Mucosa of gallbladder (tissue), 1 donor: ENCODE measurements at regions not wholly inside any gene's neighbourhood (a gene's known extent, or its start where the extent isn't known, plus 50 kb on each side); places are given as distances from the start of the nearest gene placed in this dataset.
A peak's percentile ranks its signal among the peaks of the same experiment; 100 is the strongest.

Experiments used
- DNase-seq: peaks from one replicate; pipeline ENCODE4 v3.0.0-alpha.2; 2020; ENCODE audit warnings: low spot score
- donor health status: DM: no; HTN: no; CAD: no.

DNA sequence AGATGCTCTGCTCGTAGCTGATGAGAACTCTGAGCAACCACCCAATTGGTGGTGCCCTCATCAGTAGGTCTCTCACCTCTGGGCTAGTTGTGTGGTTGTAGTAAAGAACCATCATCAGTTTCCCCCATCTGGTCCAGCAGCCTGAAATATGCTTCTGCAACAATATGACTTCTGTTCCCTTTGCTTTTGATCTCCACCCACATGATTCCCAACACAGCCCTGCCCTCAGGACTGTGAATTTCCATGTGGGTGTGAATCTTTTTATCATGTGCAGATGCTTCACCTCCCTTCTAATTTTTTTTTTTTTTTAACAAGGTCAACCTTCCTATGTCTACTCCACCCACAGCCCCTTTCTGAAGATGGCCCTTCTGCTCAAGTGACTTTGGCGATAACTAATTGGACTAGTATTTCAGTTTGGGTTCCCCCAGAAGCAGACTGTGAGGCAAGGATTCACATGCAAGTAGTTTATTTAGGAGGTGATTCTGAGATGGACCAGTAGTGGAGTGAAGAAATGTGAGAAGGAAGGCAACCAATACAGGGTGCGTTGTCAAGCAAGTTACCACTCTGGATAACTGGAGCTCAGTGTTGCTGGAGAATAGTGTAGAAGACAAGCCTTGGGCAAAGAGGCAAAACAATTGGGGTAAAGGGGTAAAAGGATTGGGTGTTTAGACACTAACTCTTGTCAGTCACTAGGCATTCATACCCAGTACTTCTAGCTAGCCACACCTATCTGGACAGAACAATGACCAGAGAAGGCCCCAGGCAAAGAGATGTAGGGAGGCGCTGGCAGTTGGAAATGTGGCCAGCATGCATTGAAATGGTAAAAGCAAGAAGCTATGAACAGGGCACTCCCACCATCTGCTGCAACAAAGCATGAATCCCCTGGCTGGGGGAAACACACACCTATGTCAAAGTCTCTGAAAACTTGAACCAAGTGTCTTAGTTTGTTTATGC, 466.2 kb downstream of the BCOR start:
- no peak for DNase-seq

DNA sequence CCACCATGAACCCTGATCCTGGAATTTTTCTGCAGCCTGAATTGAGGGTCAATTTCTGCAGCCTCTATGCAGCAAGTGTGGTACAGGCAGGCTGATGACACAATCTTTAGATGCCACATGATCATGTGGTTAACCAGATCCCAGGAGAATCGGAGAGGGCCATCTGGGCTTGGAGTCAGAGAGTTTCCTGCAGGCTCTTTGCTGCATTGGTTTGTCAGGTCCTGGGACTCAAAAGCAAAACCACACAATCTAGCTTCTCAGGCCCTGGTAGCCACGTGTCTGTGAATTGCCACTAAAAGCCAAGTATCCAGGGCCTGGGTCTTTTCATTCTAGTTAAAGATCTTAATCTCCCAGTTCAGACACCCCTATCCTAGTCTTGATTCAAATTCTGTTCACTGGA, 464.5 kb downstream of the BCOR start:
- DNase-seq = no peak

DNA sequence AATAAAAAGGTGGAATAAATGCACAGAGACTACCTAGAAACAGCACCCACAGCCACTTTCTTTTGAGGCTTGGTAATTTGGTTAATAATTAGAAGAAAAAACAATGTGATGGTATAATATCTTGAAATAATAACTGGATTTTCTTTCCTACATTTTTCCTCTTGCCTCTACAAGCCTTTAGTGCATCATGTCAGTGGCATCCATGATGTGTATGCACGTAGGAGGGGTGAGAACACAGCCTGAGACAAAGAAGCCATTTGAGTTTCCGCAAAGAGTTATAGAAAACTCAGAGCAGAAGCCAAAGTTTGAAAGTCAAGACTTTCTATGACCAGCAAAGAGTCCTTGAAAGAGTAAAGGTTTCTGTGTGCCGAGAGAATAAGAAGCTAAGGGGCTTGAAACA, 461.3 kb downstream of the BCOR start:
- DNase-seq = no peak

DNA sequence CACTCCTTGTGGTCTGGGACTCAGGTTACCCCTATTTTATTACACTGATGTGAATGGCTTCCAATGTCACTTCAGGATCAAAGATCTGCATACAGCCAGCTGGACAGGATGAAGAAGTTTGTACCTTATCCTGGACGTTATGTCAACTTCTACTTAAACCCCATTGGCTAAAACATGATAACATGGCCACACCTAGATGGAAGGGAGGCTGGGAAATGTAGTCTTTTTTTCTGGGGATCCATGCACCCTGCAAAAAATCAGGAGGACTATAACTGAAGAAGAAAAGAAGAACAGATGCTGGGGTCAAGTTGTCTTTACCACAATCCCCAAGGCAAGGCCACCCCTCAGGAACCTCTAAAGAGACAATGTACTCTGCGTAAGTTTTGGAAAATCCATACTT, 459.2 kb downstream of the BCOR start:
- no peak for DNase-seq

DNA sequence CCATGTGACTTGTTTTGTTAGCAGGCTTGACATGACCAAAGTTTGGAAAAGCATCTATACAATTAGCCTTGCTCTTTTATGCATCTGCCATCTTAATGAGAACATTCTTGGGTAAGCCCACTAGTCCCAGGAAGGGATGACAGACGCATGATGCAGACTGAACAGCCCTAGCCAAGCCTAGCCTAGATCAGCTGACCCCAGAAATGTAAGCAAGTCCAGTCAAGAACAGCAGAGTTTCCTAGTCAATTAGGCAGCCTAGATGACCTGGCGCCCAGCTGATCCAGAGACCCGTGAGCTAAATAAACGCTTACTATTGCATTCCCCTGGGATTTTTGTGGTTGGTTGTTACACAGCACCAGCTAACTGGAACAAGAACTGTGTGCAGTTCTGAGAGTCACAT, 457.9 kb downstream of the BCOR start:
- DNase-seq = no peak

DNA sequence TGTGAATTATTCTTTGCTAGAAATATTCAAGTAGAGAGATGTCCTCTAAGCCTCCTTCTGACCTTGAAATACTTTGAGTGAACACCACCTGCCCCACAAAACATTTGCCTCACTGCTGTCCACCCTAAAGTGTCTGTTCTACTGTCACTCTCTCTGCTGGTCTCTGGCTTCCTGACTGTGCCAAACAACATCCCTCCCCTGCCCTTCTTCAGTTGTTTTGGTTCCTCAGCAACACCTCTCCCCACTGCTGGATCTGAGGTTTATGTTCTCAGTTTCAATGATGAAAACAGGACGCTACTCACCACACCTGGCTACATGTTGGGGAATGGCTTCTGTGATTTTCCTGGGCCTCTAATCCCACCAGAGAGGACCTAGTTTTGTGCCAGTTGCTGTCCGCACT, 456.9 kb downstream of the BCOR start:
- no peak for DNase-seq

DNA sequence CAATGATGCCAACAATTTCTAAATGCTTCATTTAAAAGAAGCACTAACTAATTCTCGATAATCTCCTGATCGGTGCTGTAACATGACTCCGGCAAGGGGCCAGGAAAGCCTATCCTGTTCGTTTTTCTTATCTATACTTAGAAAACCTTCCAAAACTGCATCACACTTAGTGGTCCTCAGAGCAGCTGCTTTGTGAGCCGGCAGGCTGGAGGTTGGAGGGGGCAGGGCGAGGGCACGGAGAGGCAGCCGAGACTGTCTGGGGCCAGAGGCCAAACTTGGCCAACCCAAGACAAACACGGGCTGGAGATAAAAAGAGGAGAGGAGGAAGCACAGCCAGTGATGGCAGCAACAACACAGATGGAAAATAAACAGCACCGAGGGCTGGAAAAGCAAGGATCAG, 455.7 kb downstream of the BCOR start:
- DNase-seq = no peak

DNA sequence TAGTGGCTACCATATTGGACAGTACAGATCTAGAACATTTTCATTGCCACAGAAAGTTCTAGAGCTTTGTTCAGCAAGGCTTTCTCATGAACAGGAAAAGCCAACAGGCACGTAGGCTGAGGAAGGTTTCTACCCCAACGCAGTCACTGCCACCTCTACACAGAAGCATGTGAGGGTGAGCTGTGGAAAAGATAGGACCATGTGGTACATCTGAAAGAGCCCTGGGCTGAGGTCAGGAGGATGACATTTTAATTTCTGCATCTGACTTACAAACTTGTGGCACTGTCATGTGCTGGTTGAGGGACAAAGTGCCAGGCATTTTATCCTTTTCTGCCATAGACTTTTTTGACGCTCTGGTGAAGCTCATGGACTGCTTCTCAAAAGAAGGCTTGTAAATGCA, 454.2 kb downstream of the BCOR start:
- no peak for DNase-seq

DNA sequence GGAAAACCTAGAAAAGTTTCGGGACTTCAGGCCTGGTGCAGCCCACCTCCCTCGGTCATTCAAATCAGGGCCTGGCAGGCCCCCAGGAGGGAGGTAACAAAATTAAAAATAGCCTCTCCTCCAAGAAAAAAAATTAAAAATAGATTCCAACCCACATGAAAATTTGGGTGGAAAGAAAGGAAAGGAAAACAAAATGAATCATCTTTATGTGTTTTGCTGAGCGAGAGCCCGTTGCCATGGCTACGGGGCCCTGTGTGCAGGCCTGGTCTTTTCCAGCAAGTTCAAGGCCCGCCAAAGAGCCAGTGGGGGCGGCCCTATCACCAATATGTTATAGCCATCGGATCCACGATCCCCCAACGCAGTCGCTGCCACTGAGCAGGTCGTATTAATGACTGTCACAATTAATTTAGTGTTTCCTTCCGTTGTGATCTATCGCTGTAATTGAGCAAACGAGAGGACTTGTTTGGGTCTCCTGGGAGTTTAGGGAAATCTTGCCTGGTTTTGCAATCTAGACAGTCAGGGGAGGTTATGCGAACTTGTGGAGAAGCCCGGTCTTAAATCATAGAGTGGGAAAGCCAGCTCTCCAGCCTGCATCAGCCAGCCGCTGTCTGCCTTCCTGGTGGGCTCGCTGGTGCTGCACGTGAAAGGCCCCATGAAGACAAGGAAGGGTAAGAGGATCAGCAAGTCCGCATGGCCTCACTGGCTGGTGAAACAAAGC, 452.4 kb downstream of the BCOR start:
- peak; percentile 25 for DNase-seq

DNA sequence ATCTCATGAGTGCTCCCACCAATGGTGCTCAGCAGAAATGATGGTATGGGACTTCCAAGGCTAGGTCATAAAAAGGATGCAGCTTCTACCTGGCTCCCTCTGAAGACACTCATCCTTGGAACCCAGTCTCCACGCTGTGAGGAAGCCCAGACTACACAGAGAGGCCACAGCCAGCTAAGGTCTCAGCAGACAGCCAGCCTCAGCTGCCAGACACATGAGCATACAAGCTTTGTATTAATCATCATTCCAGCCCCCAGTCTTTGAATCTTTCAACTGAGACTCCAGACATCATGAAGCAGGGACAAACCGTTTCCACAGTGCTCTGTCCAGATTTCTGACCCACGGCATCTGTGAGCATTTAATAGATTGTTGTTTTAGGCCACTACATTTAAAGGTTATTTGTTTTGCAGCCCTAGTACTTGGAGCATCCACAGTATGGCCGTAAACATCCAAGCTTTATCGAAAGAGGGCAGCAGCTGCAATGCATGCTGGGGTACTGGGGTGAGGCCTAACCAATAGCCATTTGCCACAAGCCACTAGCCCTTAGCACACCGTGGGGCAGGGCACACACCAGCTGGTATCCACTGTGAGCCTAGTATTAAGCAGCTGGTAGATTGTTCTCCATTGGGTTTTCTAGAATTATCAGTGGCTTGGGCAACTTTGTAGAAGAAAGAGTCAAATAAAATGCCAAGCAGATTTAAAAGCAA, 449.1 kb downstream of the BCOR start:
- DNase-seq = no peak

DNA sequence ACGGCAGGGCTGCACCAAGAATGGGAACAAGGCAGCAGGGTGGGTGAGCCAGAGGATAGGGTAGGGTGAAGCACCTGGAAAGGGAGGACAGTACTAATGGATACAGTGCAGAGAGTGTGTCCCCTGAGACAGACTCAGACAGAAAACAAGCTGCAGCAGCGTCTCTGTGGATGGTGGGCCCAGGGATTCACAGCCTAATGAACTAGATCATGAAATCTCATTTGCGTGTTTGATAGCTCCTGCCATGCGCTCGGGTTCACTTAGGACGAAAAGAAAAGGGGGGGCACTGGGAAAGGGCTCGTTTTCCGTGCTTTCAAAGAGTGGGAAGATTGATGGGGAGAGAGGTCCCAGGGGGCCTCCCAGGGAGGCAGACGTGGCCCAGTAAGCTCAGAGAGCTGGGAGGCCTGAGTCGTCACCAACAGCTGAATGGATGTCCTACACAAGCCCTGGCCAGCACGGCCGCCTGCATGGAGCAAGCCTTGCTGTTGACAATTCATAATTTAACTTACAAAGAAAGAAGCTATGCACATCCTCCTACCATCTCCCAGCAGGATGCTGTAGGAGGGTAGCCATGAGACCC, 446.9 kb downstream of the BCOR start:
- DNase-seq = no peak

DNA sequence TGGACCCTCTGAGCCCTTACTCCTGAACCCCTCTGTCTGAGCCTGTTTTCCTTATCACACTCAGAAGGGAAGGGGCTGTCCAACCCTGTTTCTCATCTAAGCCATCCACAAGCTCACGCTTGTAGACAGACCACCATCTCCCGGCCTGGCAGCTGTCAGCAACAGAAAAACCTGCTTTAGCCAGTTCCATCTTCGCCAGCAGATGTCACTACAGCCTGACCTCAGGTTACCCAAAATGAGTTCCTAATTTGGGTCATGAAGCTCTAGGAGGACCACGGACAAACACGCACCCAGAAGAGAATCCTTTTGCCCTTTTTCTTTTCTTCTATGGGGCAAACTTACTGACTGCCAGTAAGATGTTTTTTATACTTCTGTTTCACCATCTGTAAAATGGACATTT, 445.4 kb downstream of the BCOR start:
- no peak for DNase-seq

DNA sequence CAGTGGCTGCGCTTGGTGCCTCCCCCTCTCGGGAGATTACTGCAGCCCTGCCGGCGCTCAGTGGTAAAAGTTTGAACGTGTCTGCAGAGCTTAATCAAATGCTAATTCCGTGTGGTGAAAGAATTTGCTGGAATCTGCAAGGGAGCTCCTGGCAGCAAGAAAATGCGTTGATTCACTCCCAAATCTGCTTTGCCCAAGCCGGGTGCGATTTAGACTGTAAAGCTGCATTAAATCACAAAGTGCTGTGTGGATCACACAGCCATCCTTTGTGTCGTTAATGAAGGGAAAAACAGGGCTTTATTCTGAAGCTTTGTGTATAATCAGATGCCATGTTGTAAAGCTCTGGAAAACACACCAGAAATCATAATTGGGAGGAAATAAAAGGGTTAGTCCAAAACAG, 444.1 kb downstream of the BCOR start:
- DNase-seq = no peak

DNA sequence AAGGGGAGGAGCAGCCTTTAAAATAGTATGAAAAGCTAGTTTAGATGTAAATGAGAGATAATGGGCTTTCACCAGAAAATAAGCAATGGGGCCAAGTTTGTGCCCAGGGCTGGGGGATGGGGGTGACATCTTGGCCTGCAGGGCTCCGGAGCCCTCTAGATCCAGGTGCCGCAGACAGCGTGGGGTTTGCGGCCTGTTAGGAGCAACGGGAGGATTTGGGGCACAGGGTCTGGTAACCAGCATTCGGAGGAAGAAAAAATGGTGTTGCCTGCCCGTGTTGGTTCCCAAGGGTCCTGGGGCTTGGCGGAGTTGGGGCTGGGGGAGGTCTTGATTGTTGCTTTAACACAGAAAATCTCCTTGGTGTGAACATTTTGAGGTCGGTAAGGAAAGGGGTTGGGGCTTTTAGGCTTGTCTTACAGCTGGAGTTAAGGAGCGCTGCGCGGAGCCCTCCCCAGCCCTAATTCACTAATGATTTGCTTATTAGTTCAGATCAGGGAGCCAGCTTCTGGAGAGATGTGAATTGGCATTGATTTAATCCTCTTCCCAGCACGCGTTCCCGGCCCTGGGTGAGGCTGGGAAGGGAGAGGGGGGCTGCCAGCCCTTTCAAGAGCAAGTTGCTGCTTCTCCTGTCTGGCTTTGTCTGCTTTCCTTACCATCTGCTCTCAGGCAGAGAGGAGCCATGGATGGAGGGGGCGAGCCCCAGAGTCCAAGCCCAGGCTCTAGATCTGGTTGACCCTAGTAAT, 443.4 kb downstream of the BCOR start:
- no peak for DNase-seq

DNA sequence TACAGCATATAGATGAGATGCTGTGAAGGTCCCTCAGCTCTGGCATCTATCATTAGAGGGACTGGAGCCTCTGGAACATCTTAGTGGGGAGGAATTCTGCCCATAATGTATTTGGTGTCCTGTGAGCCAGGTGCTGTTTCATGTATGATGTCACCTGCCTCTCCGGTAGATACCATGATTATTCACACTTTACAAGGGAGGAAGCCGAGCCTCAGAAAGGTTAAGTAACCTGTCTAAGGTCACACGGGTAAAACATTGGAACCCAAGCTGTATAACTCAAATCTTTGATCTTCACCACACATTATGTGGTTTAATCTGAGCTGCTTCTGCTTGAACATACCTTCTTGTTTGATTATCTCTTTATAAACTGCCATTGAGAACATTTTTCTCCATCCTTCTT, 442.8 kb downstream of the BCOR start:
- no peak for DNase-seq

DNA sequence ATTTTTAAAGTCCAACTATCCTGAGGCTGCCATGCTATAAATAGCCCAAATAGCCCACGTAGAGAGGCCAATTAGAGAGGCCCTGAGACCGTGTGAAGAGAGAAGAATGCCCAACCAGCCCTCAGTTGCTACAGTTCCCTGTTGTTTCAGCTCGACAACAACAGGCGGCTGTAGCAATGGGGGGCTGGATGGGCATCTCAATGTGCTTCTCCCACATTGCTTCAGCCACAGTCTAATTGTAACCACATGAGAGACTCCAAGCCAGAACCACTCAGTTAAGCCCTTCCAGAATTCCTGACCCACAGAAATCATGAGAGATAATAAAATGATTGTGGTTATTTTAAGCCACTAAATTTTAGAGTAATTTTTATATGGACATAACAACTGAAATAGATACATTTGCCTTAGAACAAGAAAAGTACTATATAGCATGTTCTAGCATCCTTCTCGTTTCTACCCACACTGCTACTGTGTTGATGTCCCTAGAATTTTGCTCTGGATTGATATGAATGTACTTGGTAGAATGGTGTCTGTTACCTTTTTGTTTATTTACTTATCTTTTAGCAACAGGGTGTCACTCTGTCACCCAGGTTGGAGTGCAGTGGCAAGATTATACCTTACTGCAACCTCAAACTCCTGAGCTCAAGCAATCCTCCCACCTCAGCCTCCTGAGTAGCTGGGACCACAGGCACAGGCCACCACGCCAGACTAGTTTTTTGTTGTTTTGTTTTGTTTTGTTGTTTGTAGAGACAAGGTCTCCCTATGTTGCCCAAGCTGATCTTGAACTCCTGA, 436.4 kb downstream of the BCOR start:
- no peak for DNase-seq

DNA sequence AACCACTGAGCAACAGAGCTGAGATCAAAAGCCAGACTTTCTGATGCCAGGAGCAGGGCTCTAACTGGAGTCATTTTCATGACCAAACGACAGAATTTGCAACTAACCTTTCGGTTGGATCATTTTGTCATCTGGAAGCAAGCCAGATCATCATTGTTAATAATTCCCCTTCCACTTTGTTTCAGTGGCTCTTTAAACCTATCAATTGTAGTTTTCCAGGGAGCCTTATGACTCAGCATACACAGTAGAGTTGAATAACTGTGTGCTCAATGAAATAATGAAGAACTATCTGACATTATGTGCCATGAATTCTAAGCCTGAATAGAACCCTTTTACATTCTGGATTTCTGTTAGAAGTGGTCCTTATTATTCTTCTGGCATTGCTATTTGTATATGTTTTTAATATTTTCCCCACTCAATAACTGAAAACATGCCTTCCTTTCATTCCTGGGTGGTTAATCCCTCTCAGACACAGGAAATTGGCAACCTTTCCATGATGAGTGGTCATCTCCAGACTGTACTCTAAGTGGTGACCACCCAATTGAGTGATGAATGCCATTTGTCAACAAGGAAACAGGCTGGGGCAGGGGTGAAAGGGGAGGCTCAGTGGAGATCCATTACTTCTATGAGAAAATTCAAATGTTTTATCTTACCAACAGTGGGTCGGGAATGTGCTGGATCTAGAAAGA, 431.8 kb downstream of the BCOR start:
- DNase-seq = no peak

DNA sequence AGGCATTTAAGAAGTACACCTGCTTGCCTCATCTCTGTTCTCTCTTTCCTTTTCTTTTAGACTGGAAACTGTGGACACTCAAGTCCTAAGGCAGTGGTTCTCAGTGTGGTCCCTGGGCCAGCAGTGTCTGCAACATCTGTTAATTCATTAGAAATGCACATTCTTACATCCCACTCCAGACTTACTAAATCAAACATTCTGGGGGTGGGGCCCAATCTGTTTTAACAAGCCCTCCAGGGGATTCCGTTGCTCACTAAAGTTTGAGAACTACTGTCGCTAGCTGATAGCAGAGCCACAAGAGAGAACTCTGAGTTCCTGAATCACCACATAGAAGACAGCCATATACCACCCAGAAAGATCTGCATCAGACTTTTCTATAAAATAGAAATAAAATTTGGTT, 430.6 kb downstream of the BCOR start:
- DNase-seq = no peak

DNA sequence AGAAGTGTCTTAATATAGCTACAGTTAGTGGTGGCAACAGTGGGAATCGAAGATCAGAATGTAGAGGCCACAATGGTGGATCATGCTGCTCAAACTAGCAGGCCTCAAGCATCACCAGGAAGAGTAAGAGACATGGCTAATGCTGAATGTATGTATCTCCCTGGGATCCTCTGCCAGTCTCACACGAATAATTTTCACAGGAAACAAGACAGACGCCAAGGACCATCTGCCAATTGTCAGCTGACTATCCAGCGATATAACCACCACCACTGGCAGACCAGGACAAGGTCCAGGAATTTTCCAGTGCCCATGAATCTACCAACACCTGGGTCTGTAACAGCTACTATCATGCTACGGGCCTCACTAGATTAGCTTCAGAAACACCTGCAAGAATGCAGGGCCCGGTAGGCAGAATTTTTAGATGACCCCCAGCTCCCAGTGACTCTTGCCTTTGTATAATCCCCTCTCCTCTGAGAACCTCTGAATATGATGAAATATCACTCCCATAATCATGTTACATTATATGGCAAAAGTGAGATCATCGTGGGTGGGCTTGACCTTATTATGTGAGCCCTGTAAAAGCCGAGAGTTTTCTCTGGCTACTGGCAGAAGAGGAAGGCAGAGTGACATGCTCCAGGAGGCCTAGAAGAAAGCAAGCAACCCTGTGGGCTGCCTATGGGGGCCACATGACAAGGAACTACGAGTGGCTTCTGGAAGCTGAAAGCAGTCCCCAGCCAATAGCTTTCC, 429.8 kb downstream of the BCOR start:
- DNase-seq = no peak
